ENCODE measurements at regions not wholly inside any gene's neighbourhood (a gene's known extent, or its start where the extent isn't known, plus 50 kb on each side); places are given as distances from the start of the nearest gene placed in this dataset.

DNA sequence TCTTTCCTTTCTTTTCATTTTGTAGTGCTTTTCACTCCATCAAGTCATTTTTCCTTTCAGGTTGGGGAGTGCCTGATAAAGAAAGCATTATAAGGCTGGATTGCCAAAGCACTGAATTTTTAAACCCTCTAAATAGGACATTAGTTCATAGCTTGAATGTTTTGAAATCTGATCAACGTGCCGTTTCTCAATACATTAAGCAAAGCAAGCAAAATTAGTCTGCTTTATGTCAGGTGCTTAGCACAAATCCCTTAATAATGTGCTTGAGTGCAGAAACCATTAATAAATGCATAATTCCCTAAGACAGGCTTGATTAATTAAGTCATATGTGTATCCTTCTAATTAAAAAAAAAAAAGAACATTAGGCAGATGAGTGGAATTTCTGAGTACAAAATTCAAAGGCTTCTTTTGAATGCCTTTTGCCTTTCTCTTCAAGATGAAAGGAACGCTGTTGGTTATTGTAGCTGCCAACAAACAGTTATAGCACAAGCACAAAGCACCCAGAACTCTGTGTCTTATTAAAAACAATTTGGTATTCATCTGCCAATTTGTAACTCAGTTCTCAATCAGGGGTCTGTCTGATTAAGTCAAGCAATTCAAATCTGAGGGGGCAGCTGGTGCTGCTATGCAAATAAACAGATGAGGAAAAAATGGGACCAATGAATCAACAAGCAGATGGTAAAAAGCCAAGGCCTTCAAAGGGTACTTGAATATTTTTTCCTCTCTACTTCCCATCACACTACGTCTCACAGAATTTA lies 233.7 kb downstream of the TLE1 start:
- no peaks in the 10 kb centered on the region for H3K27me3 ChIP-seq (ENCODE audit: control insufficient read depth in 2 of 2, insufficient read depth in 2 of 2, low read length in 2 of 2)
- in situ Hi-C loops (cut with MboI) (no loop called here), intact Hi-C loops (cut with micrococcal nuclease) (no loop called here)
- H2AFZ ChIP-seq (ENCODE audit: low read depth, low read length), result no peak overlapping the region
- H3K36me3 ChIP-seq (ENCODE audit: control insufficient read depth, insufficient read depth, low read length), result no peaks in the 10 kb centered on the region
- H3K9me1 ChIP-seq (ENCODE audit: control insufficient read depth, insufficient read depth, low read length), result no peaks in the 10 kb centered on the region
- no peak for ATAC-seq
- no peak overlapping the region for H3K4me3 ChIP-seq
- H3K9me3 ChIP-seq (replicated peaks; ENCODE audit: control insufficient read depth, insufficient read depth, low read depth, low read length), result no peaks in the 10 kb centered on the region
- BruUV-seq (replicated peaks), result no TSS peak
- no peaks in the 10 kb centered on the region for H3K4me1 ChIP-seq (replicated peaks in 1 of 2; ENCODE audit: control insufficient read depth in 2 of 2, insufficient read depth in 2 of 2, low read length in 2 of 2)
- no peak for FAIRE-seq
- 0% methylated on average over 4 of the region's 4 CpGs for WGBS (ENCODE audit: insufficient coverage, low coverage, missing lambda C conversion rate)
- H4K20me1 ChIP-seq (replicated peaks; ENCODE audit: control insufficient read depth, insufficient read depth, low read length), result no peaks in the 10 kb centered on the region
- no peak for DNase-seq (ENCODE audit: extremely low read depth in 1 of 4, low spot score in 3 of 4)
- CTCF ChIA-PET (ENCODE audit: low intra/inter-chr PET ratio), result no interaction called here
- no peaks in the 10 kb centered on the region for H3K79me2 ChIP-seq (ENCODE audit: control insufficient read depth, insufficient read depth, low read length)
- POLR2A ChIA-PET, result interaction anchor here (0.7 kb wide), 1 partner anchor 8 kb away, joined by 3 read pairs; no protein-coding TSS in a partner anchor
- H3K27ac ChIP-seq (ENCODE audit: extremely low read depth, low read depth, low read length), result no peak overlapping the region
- H3K4me2 ChIP-seq (ENCODE audit: insufficient read depth, low read length), result no peak overlapping the region
- H3K9ac ChIP-seq (ENCODE audit: insufficient read depth in 1 of 2, low read depth in 2 of 2, low read length in 2 of 2), result no peak overlapping the region
- TF ChIP-seq, protein P1, sequence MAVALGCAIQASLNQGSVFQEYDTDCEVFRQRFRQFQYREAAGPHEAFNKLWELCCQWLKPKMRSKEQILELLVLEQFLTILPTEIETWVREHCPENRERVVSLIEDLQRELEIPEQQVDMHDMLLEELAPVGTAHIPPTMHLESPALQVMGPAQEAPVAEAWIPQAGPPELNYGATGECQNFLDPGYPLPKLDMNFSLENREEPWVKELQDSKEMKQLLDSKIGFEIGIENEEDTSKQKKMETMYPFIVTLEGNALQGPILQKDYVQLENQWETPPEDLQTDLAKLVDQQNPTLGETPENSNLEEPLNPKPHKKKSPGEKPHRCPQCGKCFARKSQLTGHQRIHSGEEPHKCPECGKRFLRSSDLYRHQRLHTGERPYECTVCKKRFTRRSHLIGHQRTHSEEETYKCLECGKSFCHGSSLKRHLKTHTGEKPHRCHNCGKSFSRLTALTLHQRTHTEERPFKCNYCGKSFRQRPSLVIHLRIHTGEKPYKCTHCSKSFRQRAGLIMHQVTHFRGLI (CRISPR knock-in tag; IDR thresholded peaks at IDR 0.05), result no peak
- TF ChIP-seq ZNF175 (CRISPR knock-in tag; IDR thresholded peaks at IDR 0.05; ENCODE audit: low read depth) (no peak), ETV6 (IDR thresholded peaks at IDR 0.05; ENCODE audit: borderline replicate concordance in 1 of 2, low read depth in 2 of 2, low read length in 1 of 2) (no peak), ETV6 (CRISPR knock-in tag; IDR thresholded peaks at IDR 0.05; ENCODE audit: borderline replicate concordance) (no peak)
- TF ChIP-seq, protein P2, sequence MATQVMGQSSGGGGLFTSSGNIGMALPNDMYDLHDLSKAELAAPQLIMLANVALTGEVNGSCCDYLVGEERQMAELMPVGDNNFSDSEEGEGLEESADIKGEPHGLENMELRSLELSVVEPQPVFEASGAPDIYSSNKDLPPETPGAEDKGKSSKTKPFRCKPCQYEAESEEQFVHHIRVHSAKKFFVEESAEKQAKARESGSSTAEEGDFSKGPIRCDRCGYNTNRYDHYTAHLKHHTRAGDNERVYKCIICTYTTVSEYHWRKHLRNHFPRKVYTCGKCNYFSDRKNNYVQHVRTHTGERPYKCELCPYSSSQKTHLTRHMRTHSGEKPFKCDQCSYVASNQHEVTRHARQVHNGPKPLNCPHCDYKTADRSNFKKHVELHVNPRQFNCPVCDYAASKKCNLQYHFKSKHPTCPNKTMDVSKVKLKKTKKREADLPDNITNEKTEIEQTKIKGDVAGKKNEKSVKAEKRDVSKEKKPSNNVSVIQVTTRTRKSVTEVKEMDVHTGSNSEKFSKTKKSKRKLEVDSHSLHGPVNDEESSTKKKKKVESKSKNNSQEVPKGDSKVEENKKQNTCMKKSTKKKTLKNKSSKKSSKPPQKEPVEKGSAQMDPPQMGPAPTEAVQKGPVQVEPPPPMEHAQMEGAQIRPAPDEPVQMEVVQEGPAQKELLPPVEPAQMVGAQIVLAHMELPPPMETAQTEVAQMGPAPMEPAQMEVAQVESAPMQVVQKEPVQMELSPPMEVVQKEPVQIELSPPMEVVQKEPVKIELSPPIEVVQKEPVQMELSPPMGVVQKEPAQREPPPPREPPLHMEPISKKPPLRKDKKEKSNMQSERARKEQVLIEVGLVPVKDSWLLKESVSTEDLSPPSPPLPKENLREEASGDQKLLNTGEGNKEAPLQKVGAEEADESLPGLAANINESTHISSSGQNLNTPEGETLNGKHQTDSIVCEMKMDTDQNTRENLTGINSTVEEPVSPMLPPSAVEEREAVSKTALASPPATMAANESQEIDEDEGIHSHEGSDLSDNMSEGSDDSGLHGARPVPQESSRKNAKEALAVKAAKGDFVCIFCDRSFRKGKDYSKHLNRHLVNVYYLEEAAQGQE (IDR thresholded peaks at IDR 0.05; ENCODE audit: borderline replicate concordance), result no peak
- TF ChIP-seq, protein P2 (CRISPR knock-in tag; IDR thresholded peaks at IDR 0.05; ENCODE audit: low read depth), result no peak
- TF ChIP-seq, protein P3, sequence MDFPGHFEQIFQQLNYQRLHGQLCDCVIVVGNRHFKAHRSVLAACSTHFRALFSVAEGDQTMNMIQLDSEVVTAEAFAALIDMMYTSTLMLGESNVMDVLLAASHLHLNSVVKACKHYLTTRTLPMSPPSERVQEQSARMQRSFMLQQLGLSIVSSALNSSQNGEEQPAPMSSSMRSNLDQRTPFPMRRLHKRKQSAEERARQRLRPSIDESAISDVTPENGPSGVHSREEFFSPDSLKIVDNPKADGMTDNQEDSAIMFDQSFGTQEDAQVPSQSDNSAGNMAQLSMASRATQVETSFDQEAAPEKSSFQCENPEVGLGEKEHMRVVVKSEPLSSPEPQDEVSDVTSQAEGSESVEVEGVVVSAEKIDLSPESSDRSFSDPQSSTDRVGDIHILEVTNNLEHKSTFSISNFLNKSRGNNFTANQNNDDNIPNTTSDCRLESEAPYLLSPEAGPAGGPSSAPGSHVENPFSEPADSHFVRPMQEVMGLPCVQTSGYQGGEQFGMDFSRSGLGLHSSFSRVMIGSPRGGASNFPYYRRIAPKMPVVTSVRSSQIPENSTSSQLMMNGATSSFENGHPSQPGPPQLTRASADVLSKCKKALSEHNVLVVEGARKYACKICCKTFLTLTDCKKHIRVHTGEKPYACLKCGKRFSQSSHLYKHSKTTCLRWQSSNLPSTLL (IDR thresholded peaks at IDR 0.05), result no peak
